Activated CD4-positive, CD25-positive, alpha-beta regulatory T cell treated with anti-CD3 and anti-CD28 coated beads, Interleukin-2, amount 50 U/mL, for 24 hours (primary cell): ENCODE measurements at regions not wholly inside any gene's neighbourhood (a gene's known extent, or its start where the extent isn't known, plus 50 kb on each side); places are given as distances from the start of the nearest gene placed in this dataset.

ENCODE experiments used
- ATAC-seq, 2 donors: fragments of 150-1000 bp; cut with Tn5 transposase; one replicate each; pipeline ENCODE4 v1.10.0; 2021; ENCODE audit warnings: mild to moderate bottlenecking in 1 of 2, moderate library complexity in 1 of 2

DNA sequence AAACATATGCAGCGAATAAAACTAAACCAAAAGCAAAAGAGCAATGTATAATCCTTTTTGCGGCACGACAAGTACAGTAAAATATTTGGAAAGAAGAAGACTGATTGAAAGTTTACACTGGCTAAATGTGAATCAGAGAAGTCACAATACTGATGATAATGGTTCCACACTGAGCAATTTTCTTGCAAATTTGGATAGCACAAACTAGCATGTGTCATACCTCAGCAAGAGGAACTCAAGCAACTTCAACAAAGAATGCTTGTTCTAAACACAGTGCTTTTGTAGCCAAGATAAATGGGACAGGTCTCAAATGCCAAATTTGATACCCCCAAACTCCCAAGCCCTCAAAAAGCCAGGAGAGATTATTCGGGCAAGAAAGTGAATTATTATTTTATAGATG, 839.1 kb downstream of the GALC start:
- ATAC-seq: no peak

DNA sequence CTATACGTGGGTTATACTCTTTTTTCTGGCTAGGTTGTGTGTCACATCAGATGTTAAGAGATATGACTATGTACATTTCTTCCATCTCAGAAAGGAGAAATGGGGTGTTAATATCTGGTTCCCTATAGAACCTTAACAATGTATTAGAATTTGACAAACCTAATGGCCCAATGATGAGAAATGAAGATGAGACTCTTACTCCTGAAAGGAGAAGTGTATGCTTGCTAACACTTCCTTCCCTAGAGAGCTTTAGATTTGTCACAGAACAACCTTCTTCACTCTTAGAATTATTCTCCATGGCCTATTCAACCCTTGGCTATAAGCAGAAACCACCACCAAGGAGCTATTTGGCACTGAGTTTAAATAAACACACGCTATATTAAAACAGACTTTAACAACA, 839.6 kb downstream of the GALC start:
- ATAC-seq: no peak

- ATAC-seq: no peak
Measured at GRCh38 chr14:87152693-87153092, 840.3 kb downstream of the GALC start.

GRCh38 chr14:87149583-87150354, 843.2 kb downstream of the GALC start:
- ATAC-seq: no peak

- no peak for ATAC-seq
Measured at GRCh38 chr14:87148655-87149054, 844.3 kb downstream of the GALC start.

GRCh38 chr14:87142551-87143211, 850.3 kb downstream of the GALC start:
- ATAC-seq: no peak

- ATAC-seq: no peak
Measured at GRCh38 chr14:87141801-87142200, 851.2 kb downstream of the GALC start.

DNA sequence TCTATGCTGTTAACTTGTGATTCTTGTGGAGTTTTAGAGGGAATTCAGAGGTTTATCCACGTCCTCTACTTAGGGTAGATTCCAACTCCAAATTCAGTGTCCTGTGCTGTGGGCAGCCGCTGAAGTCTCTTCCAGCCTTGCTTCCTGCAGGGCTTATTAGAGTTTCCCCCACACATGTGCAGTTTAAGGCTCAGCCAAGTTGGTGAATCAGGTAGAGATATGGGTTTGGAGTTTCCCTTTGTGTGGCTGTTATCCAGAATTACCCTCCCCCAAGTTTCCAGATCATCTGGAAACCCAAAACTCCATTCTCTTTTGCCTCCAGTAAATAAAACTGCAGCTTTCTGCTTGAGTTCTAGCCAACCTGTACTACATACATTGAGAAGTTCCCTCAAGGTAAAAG, 853.7 kb downstream of the GALC start:
- no peak for ATAC-seq

GRCh38 chr14:87133073-87133801, 859.7 kb downstream of the GALC start:
- no peak for ATAC-seq

DNA sequence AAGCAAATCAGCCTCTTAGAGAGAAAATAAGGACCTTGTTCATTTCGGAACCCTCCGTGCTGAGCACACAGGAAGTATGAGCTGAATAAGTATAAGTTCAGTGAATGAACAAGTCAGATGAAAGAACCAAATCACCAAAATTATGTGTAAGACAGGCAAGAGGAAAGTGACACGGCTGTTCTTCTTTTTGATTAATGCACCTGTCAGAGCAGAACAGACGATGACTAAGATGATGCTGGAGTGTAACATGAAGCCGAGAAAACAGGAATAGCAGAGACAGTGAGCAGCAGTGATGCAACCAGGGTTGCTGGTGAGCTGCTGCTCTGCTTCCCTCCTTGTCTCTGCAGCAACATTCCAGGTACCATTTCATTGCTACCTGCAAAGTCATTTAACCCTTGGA, 861.1 kb downstream of the GALC start:
- ATAC-seq: no peak

GRCh38 chr14:87122166-87122565, 870.8 kb downstream of the GALC start:
- no peak for ATAC-seq

DNA sequence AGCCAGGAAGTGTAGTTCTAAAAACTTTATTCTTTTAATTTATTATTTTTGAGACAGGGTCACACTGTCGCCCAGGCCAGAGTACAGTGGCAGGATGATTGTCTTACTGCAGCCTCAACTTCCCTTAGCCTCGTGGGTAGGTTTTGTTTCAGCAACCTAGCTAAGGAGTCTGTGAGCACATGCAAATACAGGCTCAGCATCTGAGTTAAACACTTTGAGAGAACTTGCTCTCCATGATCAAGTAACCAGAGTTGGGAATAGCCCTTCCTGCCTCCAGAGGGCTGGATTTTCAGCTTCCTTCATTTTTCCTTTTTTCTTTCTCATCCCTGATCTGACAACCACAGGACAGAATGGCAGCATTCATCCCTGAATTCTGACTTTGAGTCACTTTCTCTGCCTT, 871.3 kb downstream of the GALC start:
- no peak for ATAC-seq

GRCh38 chr14:87115234-87115633, 877.7 kb downstream of the GALC start:
- ATAC-seq: no peak

- ATAC-seq: no peak
Measured at GRCh38 chr14:87113286-87113685, 879.7 kb downstream of the GALC start.

- ATAC-seq: no peak
Measured at GRCh38 chr14:87111741-87112140, 881.2 kb downstream of the GALC start.

- no peak for ATAC-seq
Measured at GRCh38 chr14:87111126-87111525, 881.9 kb downstream of the GALC start.

- no peak for ATAC-seq
Measured at GRCh38 chr14:87109271-87109670, 883.7 kb downstream of the GALC start.

- ATAC-seq: no peak
Measured at GRCh38 chr14:87108726-87109125, 884.3 kb downstream of the GALC start.

GRCh38 chr14:87102811-87103378, 890.1 kb downstream of the GALC start:
- no peak for ATAC-seq

- ATAC-seq: no peak
Measured at GRCh38 chr14:87097015-87097414, 896.0 kb downstream of the GALC start.

GRCh38 chr14:87094913-87095312, 898.1 kb downstream of the GALC start:
- no peak for ATAC-seq

- no peak for ATAC-seq
Measured at GRCh38 chr14:87088588-87088987, 904.4 kb downstream of the GALC start.

DNA sequence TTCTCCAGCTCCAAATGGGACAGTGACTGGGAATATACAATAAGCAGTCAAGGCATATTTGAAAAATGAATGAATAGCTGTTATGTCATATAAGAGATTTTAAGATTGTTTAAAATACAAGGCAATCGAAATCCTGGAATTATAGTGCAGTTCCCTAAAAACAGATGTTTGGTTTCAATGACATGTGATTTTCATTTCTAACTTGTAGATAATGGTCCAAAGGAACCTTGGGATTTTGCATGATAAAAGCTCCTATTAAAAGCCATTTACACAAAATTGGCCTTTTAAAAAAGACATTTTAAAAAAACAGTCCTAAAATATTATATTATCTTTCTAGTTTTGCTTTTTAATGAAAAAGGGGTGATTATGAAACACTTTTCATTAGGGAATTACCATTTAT, 905.1 kb downstream of the GALC start:
- no peak for ATAC-seq

- no peak for ATAC-seq
Measured at GRCh38 chr14:87084908-87085307, 908.1 kb downstream of the GALC start.
